ENCODE measurements at regions not wholly inside any gene's neighbourhood (a gene's known extent, or its start where the extent isn't known, plus 50 kb on each side); places are given as distances from the start of the nearest gene placed in this dataset.

DNA sequence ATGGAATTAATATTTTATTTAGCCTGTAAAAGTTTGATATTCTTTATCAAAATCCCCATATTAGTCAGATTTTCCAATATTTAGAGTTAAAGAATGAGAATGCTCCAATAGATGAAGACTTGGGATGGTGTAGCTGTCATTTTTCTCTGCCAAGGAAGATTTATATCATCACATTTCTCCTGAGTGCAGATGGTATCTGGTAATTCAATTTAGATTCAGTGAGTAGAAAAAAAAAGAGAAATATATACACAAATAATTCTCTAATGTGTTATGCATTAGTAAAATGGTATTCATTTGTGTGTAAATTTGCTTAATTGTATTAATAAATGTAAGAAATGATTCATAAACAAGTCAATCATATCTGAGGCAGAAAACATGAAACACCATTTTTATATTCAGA is 1508.7 kb upstream of the PCDH20 start:
- Histone ChIP-seq H3K9ac (ENCODE audit: low read depth in 2 of 2, low read length in 2 of 2) (no peak overlapping the region), H3K27ac (no peak overlapping the region), H3K27me3 (no peaks in the 10 kb centered on the region), H3K4me1 (no peaks in the 10 kb centered on the region), H3K36me3 (no peaks in the 10 kb centered on the region), H3K9me3 (no peaks in the 10 kb centered on the region), H3K4me3 (no peak overlapping the region)
- TF ChIP-seq, protein P1, sequence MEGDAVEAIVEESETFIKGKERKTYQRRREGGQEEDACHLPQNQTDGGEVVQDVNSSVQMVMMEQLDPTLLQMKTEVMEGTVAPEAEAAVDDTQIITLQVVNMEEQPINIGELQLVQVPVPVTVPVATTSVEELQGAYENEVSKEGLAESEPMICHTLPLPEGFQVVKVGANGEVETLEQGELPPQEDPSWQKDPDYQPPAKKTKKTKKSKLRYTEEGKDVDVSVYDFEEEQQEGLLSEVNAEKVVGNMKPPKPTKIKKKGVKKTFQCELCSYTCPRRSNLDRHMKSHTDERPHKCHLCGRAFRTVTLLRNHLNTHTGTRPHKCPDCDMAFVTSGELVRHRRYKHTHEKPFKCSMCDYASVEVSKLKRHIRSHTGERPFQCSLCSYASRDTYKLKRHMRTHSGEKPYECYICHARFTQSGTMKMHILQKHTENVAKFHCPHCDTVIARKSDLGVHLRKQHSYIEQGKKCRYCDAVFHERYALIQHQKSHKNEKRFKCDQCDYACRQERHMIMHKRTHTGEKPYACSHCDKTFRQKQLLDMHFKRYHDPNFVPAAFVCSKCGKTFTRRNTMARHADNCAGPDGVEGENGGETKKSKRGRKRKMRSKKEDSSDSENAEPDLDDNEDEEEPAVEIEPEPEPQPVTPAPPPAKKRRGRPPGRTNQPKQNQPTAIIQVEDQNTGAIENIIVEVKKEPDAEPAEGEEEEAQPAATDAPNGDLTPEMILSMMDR (IDR thresholded peaks at IDR 0.05) = no peak
- no peak for DNase-seq
- intact Hi-C loops (cut with DNase I) = no loop called here

DNA sequence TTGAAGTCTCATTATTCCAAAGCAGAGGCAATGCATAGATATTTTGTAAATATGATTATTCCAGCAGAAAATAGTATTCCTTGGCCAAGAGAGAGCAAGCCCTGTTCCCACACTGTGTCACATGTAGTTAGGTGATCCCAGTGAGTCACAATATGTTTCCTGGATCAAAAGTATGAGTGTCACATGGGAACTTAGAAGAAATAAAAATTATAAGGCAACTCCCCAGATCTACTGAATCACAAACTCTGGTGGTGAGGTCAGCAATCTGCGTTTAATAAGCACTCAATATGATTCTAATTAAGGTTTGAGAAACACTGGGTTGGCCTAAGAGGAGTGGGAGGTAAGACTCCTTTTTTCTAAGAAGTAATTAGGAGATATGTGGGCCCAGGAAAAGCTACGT is 1504.5 kb upstream of the PCDH20 start:
- no peak overlapping the region for H3K27ac ChIP-seq
- H3K9me3 ChIP-seq = no peaks in the 10 kb centered on the region
- no peaks in the 10 kb centered on the region for H3K27me3 ChIP-seq
- no peak overlapping the region for H3K9ac ChIP-seq (ENCODE audit: low read depth in 2 of 2, low read length in 2 of 2)
- no peak for DNase-seq
- H3K4me1 ChIP-seq = no peaks in the 10 kb centered on the region
- intact Hi-C loops (cut with DNase I) = no loop called here
- TF ChIP-seq, protein P1 (IDR thresholded peaks at IDR 0.05) = no peak
- H3K4me3 ChIP-seq = no peak overlapping the region
- no peaks in the 10 kb centered on the region for H3K36me3 ChIP-seq

DNA sequence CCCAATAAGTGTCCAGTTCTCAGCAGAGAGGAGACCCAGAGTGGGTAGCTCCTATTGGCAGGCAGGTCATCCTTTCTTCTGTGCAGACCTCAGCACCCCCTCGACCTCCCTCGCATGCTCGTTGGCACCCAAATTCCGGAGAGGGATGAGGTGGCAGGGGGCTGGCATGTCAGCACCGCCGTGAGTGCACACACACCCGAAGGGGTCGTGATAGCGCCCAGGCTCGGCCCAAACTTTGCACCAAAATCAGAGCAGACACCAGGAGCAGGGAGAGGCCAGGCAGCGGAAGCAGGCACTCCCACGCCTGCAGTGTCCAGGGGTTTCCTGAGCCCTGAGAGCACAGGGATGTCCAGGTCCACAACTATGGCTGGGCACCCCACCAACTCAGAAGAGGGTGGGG is 1503.8 kb upstream of the PCDH20 start:
- intact Hi-C loops (cut with DNase I) = no loop called here
- Histone ChIP-seq H3K9ac (ENCODE audit: low read depth in 2 of 2, low read length in 2 of 2) (no peak overlapping the region), H3K27me3 (no peaks in the 10 kb centered on the region), H3K9me3 (no peaks in the 10 kb centered on the region), H3K4me3 (no peak overlapping the region), H3K27ac (no peak overlapping the region), H3K4me1 (no peaks in the 10 kb centered on the region), H3K36me3 (no peaks in the 10 kb centered on the region)
- DNase-seq = no peak
- TF ChIP-seq, protein P1 (IDR thresholded peaks at IDR 0.05) = no peak

DNA sequence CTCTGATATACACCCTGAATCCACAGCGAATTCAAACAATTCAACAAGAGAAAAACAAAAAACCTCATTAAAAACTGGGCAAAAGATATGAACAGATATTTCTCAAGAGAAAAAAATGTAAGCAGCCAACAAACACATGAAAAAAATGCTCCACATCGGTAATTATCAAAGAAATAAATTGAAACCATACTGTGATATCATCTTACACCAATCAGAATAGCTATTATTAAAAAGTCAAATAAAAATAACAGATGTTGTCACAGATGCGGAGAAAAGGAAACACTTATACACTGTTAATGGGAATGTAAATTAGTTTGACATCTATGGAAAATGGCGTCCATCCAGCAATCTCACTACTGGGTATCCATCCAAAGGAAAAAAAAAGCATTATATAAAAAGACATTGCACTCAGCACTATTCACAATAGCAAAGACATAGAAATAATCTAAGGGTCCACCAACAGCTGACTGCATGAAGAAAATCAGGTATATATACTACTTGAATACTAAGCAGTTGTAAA is 1495.0 kb upstream of the PCDH20 start:
- Histone ChIP-seq H3K4me3 (no peak overlapping the region), H3K9ac (ENCODE audit: low read depth in 2 of 2, low read length in 2 of 2) (no peak overlapping the region), H3K27ac (no peak overlapping the region), H3K27me3 (no peaks in the 10 kb centered on the region), H3K4me1 (no peaks in the 10 kb centered on the region), H3K36me3 (no peaks in the 10 kb centered on the region), H3K9me3 (no peaks in the 10 kb centered on the region)
- intact Hi-C loops (cut with DNase I) = no loop called here
- TF ChIP-seq, protein P1 (IDR thresholded peaks at IDR 0.05) = no peak
- no peak for DNase-seq

DNA sequence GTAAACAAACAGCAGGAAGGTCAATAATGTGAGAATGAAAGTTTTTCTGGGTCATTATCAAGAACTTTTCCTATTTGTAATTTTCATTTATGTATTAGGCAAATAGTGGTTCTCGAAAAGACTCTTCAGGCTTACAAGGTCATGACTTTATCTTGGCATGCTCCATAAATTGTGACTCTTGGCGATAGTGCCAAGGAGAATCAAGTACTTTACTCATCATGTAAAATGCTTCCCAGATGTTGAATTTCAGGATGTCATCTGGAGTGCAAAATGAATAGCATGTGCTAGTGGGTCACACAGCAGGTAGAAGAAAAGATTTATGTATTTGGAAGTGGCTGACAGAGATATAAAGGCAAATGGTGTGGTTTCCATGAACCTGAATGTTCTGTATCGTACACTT is 1492.7 kb upstream of the PCDH20 start:
- TF ChIP-seq, protein P1 (IDR thresholded peaks at IDR 0.05) = no peak
- Histone ChIP-seq H3K27ac (no peak overlapping the region), H3K27me3 (no peaks in the 10 kb centered on the region), H3K9ac (ENCODE audit: low read depth in 2 of 2, low read length in 2 of 2) (no peak overlapping the region), H3K9me3 (no peaks in the 10 kb centered on the region), H3K36me3 (no peaks in the 10 kb centered on the region), H3K4me3 (no peak overlapping the region), H3K4me1 (no peaks in the 10 kb centered on the region)
- intact Hi-C loops (cut with DNase I) = no loop called here
- no peak for DNase-seq

DNA sequence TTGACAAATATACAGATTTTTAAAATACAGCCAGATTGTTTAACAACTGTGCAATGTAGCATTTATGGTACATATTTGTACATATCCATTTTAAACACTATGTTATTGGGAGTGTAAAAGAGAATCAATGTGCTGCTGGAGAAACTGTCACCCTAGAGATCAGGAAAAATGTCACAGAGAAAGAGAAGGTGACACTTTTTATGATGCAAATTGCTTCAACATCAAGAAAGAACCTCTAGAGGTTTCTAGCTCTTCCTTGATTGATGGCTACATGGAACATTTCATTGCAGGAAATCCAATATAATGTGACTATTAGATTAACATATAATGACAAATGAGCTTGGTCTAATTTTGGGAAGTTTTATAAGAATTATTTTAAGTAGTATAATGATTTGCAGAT is 1491.2 kb upstream of the PCDH20 start:
- DNase-seq = no peak
- Histone ChIP-seq H3K36me3 (no peaks in the 10 kb centered on the region), H3K27me3 (no peaks in the 10 kb centered on the region), H3K9ac (ENCODE audit: low read depth in 2 of 2, low read length in 2 of 2) (no peak overlapping the region), H3K27ac (no peak overlapping the region), H3K9me3 (no peaks in the 10 kb centered on the region), H3K4me1 (no peaks in the 10 kb centered on the region), H3K4me3 (no peak overlapping the region)
- intact Hi-C loops (cut with DNase I) = no loop called here
- TF ChIP-seq, protein P1 (IDR thresholded peaks at IDR 0.05) = no peak

Data from colonic mucosa (tissue), 4 donors.